NCI-H1092 treated with DMSO at 0.1 percent for 48 hours (cell line): ENCODE measurements at regions not wholly inside any gene's neighbourhood (a gene's known extent, or its start where the extent isn't known, plus 50 kb on each side); places are given as distances from the start of the nearest gene placed in this dataset.
"Not testable (repeated sequence)": the region's sequence is repeated elsewhere in the genome, so short reads cannot be mapped to it uniquely, and the experiment has no call there.

ENCODE experiments used
- DNase-seq: peaks from one replicate; lab custom pipeline; 2025; lab: John Stamatoyannopoulos, UW

- no peak for DNase-seq
Observed at GRCh38 chr7:84735677-84736076, 451.2 kb downstream of the SEMA3D start.

GRCh38 chr7:84735011-84735410 lies 451.8 kb downstream of the SEMA3D start:
- DNase-seq = no peak

GRCh38 chr7:84733976-84734375 lies 452.9 kb downstream of the SEMA3D start:
- DNase-seq = not testable (repeated sequence)

GRCh38 chr7:84730864-84731263 lies 456.0 kb downstream of the SEMA3D start:
- DNase-seq = not testable (repeated sequence)

- DNase-seq = no peak
Observed at GRCh38 chr7:84729284-84729683, 457.6 kb downstream of the SEMA3D start.

- DNase-seq = no peak
Observed at GRCh38 chr7:84722734-84723133, 464.1 kb downstream of the SEMA3D start.

- no peak for DNase-seq
Observed at GRCh38 chr7:84722086-84722485, 464.8 kb downstream of the SEMA3D start.

GRCh38 chr7:84720456-84721097 lies 466.3 kb downstream of the SEMA3D start:
- no peak for DNase-seq

GRCh38 chr7:84714765-84715164 lies 472.1 kb downstream of the SEMA3D start:
- DNase-seq = peak; percentile 11

GRCh38 chr7:84712374-84713121 lies 474.3 kb downstream of the SEMA3D start:
- no peak for DNase-seq

GRCh38 chr7:84710538-84710937 lies 476.3 kb downstream of the SEMA3D start:
- not testable (repeated sequence) for DNase-seq

- DNase-seq = no peak
Observed at GRCh38 chr7:84705706-84706105, 481.1 kb downstream of the SEMA3D start.

GRCh38 chr7:84705079-84705478 lies 481.8 kb downstream of the SEMA3D start:
- no peak for DNase-seq

- DNase-seq = no peak
Observed at GRCh38 chr7:84704380-84704779, 482.5 kb downstream of the SEMA3D start.

- DNase-seq = no peak
Observed at GRCh38 chr7:84701524-84702306, 485.1 kb downstream of the SEMA3D start.

GRCh38 chr7:84700563-84701370 lies 486.1 kb downstream of the SEMA3D start:
- DNase-seq = no peak

GRCh38 chr7:84697506-84697905 lies 489.4 kb downstream of the SEMA3D start:
- no peak for DNase-seq

- no peak for DNase-seq
Observed at GRCh38 chr7:84693483-84693882, 493.4 kb downstream of the SEMA3D start.

- no peak for DNase-seq
Observed at GRCh38 chr7:84688671-84689070, 494.1 kb upstream of the SEMA3A start.

GRCh38 chr7:84686373-84686772 lies 491.8 kb upstream of the SEMA3A start:
- DNase-seq = no peak

- no peak for DNase-seq
Observed at GRCh38 chr7:84684836-84685480, 490.4 kb upstream of the SEMA3A start.
